HEK293T (cell line): ENCODE measurements at regions not wholly inside any gene's neighbourhood (a gene's known extent, or its start where the extent isn't known, plus 50 kb on each side); places are given as distances from the start of the nearest gene placed in this dataset.

Source experiments
- BHLHE40 ChIP-seq: fragments of 450-650 bp; IDR thresholded peaks from 2 replicates; pipeline ENCODE4 v1.6.1; 2016; ENCODE audit warnings: mild to moderate bottlenecking, moderate library complexity, borderline replicate concordance
- FOXA1 ChIP-seq: fragments of 450-650 bp; IDR thresholded peaks from 2 replicates; pipeline ENCODE4 v1.6.1; 2016; ENCODE audit warnings: mild to moderate bottlenecking
- SP1 ChIP-seq: fragments of 450-650 bp; IDR thresholded peaks from 2 replicates; pipeline ENCODE4 v1.6.1; 2017
- SUZ12 ChIP-seq: fragments of 450-650 bp; IDR thresholded peaks from 2 replicates; pipeline ENCODE4 v1.6.1; 2016; ENCODE audit warnings: mild to moderate bottlenecking
- TARDBP ChIP-seq: fragments of 450-650 bp; IDR thresholded peaks from 2 replicates; pipeline ENCODE4 v1.6.1; 2016

GRCh38 chr11:87460279-87460678 lies 422.5 kb downstream of the TMEM135 start:
- TF ChIP-seq BHLHE40, result no peak
- TF ChIP-seq SP1, result no peak
- TF ChIP-seq SUZ12, result no peak
- no peak for TF ChIP-seq FOXA1
- no peak for TF ChIP-seq TARDBP
